Fibroblast of lung (primary cell): ENCODE measurements at regions not wholly inside any gene's neighbourhood (a gene's known extent, or its start where the extent isn't known, plus 50 kb on each side); places are given as distances from the start of the nearest gene placed in this dataset.

Experiments
- DNase-seq, 2 donors: peaks; one replicate each; pipeline versions ENCODE4 v3.0.0 to v3.0.0-alpha.2; 2010; ENCODE audit warnings: low read depth in 2 of 2
- H2AFZ ChIP-seq: 2 replicates; pipeline ENCODE4 v1.5.1; 2012; ENCODE audit warnings: low read length, control low read depth, inconsistent platforms
- H3K27ac ChIP-seq: 2 replicates; pipeline ENCODE4 v1.5.1; 2011; ENCODE audit warnings: low read length, control low read depth; ENCODE audit not compliant: insufficient read depth
- H3K27me3 ChIP-seq: 2 replicates; pipeline ENCODE4 v1.5.1; 2011; ENCODE audit warnings: mild to moderate bottlenecking, low read length; ENCODE audit not compliant: control insufficient read depth, insufficient read depth
- H3K36me3 ChIP-seq: 2 replicates; pipeline ENCODE4 v1.5.1; 2011; ENCODE audit warnings: low read length; ENCODE audit not compliant: control insufficient read depth, insufficient read depth
- H3K4me1 ChIP-seq: 2 replicates; pipeline ENCODE4 v1.5.1; 2011; ENCODE audit warnings: low read length; ENCODE audit not compliant: control insufficient read depth, insufficient read depth; ENCODE audit errors: extremely low read depth
- H3K4me2 ChIP-seq: 2 replicates; pipeline ENCODE4 v1.5.1; 2011; ENCODE audit warnings: low read length, control low read depth; ENCODE audit not compliant: insufficient read depth; ENCODE audit errors: extremely low read depth
- H3K4me3 ChIP-seq, 4 experiments: fragments of 200-600 bp in 1 of 4; sonication (generic) in 1 of 4; replicated peaks in 1 of 4; 2 replicates each; pipeline ENCODE4 v1.5.1; 2011 to 2016; ENCODE audit warnings: low read length in 4 of 4, low read depth in 3 of 4, mild to moderate bottlenecking in 3 of 4, control low read depth in 2 of 4, inconsistent platforms in 1 of 4, mixed read lengths in 1 of 4; ENCODE audit not compliant: insufficient read depth in 1 of 4; ENCODE audit errors: control extremely low read depth in 1 of 4
- H3K79me2 ChIP-seq: 2 replicates; pipeline ENCODE4 v1.5.1; 2012; ENCODE audit warnings: mild to moderate bottlenecking, low read length, inconsistent platforms; ENCODE audit not compliant: control insufficient read depth, insufficient read depth
- H3K9ac ChIP-seq: 2 replicates; pipeline ENCODE4 v1.5.1; 2011; ENCODE audit warnings: mild to moderate bottlenecking, low read length, control low read depth; ENCODE audit not compliant: insufficient read depth
- H3K9me3 ChIP-seq: 2 replicates; pipeline ENCODE4 v1.5.1; 2012; ENCODE audit warnings: low read depth, low read length; ENCODE audit not compliant: control insufficient read depth, insufficient read depth
- H4K20me1 ChIP-seq: 2 replicates; pipeline ENCODE4 v1.5.1; 2011; ENCODE audit warnings: low read length; ENCODE audit not compliant: control insufficient read depth, insufficient read depth; ENCODE audit errors: extremely low read depth
- CTCF ChIP-seq, 2 donors: IDR thresholded peaks in 1 of 2; conservative IDR thresholded peaks in 1 of 2; 1 replicate in 1 of 2; 2 replicates in 1 of 2; pipeline ENCODE4 v1.5.1; 2011 to 2012; ENCODE audit warnings: low read length in 2 of 2, control low read depth in 1 of 2, inconsistent platforms in 1 of 2, low read depth in 1 of 2, mild to moderate bottlenecking in 1 of 2
- EZH2 ChIP-seq: IDR thresholded peaks from 2 replicates; pipeline ENCODE4 v1.5.1; 2012; ENCODE audit warnings: low read length, control low read depth, mild to moderate bottlenecking; ENCODE audit errors: missing control alignments

- Histone ChIP-seq H3K4me3 (no peak overlapping the region), H3K9me3 (no peaks in the 10 kb centered on the region)
These were observed 114.6 kb upstream of the ADGRL3 start for GRCh38 chr4:61085534-61085933.

GRCh38 chr4:61086357-61086756 lies 113.8 kb upstream of the ADGRL3 start:
- DNase-seq: no peak
- Histone ChIP-seq H3K9ac (no peak overlapping the region), H2AFZ (no peak overlapping the region), H3K9me3 (no peaks in the 10 kb centered on the region), H3K79me2 (no peaks in the 10 kb centered on the region), H3K36me3 (no peaks in the 10 kb centered on the region), H3K4me1 (no peaks in the 10 kb centered on the region), H4K20me1 (no peaks in the 10 kb centered on the region), H3K27ac (no peak overlapping the region), H3K4me3 (no peak overlapping the region), H3K27me3 (no peaks in the 10 kb centered on the region), H3K4me2 (no peak overlapping the region)
- TF ChIP-seq CTCF (conservative IDR thresholded peaks at IDR 0.05 in 1 of 2, IDR thresholded peaks at IDR 0.05 in 1 of 2; ENCODE audit: low read depth in 1 of 2, low read length in 2 of 2): no peak
- no peak for TF ChIP-seq EZH2

More at GRCh38 chr4:61085534-61085933, 114.6 kb upstream of the ADGRL3 start:
- Histone ChIP-seq H3K4me1 (no peaks in the 10 kb centered on the region), H3K36me3 (no peaks in the 10 kb centered on the region), H3K27me3 (no peaks in the 10 kb centered on the region), H3K79me2 (no peaks in the 10 kb centered on the region), H2AFZ (no peak overlapping the region), H3K4me2 (no peak overlapping the region), H3K27ac (no peak overlapping the region), H4K20me1 (no peaks in the 10 kb centered on the region), H3K9ac (no peak overlapping the region)
- TF ChIP-seq EZH2: no peak
- no peak for TF ChIP-seq CTCF (conservative IDR thresholded peaks at IDR 0.05 in 1 of 2, IDR thresholded peaks at IDR 0.05 in 1 of 2; ENCODE audit: low read depth in 1 of 2, low read length in 2 of 2)
- no peak for DNase-seq

- H3K4me1 ChIP-seq: no peaks in the 10 kb centered on the region
- H3K9me3 ChIP-seq: no peaks in the 10 kb centered on the region
- no peak for TF ChIP-seq EZH2
- TF ChIP-seq CTCF (conservative IDR thresholded peaks at IDR 0.05 in 1 of 2, IDR thresholded peaks at IDR 0.05 in 1 of 2; ENCODE audit: low read depth in 1 of 2, low read length in 2 of 2): no peak
These were observed 113.1 kb upstream of the ADGRL3 start for GRCh38 chr4:61086979-61087378.

More at GRCh38 chr4:61086979-61087378, 113.1 kb upstream of the ADGRL3 start:
- H3K27ac ChIP-seq: no peak overlapping the region
- H3K4me2 ChIP-seq: no peak overlapping the region
- H3K4me3 ChIP-seq: no peak overlapping the region
- no peaks in the 10 kb centered on the region for H3K79me2 ChIP-seq
- no peaks in the 10 kb centered on the region for H3K27me3 ChIP-seq
- no peak for DNase-seq
- H4K20me1 ChIP-seq: no peaks in the 10 kb centered on the region
- H2AFZ ChIP-seq: no peak overlapping the region
- no peaks in the 10 kb centered on the region for H3K36me3 ChIP-seq
- no peak overlapping the region for H3K9ac ChIP-seq
